GM12874 (cell line): ENCODE measurements at regions not wholly inside any gene's neighbourhood (a gene's known extent, or its start where the extent isn't known, plus 50 kb on each side); places are given as distances from the start of the nearest gene placed in this dataset.

Experiments used
- TF ChIP-seq, protein P1 (sequence below): IDR thresholded peaks from 2 replicates; pipeline ENCODE4 v1.5.1; 2011; ENCODE audit warnings: low read depth, mild to moderate bottlenecking, control low read depth, low read length, moderate library complexity; ENCODE audit not compliant: insufficient read depth

DNA sequence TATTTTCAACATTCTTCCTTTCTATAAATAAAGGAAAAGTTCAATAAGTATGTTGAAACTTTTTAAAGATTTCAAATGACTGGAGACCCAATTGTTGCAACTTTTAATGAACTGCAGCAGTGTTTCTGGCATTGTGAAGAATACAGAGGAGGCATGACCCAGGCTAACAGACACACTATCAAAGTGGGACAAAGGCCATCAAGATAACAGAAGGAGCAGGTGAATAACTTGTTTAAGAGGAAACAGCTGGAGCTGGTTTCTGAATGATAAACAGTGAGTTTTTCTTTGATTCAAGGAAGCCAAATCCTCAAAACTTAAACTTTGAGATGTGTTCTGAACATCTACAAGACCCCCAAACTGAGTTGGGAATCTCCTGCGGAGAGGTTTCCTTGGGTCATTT lies 734.6 kb downstream of the TLR4 start:
- TF ChIP-seq, protein P1, sequence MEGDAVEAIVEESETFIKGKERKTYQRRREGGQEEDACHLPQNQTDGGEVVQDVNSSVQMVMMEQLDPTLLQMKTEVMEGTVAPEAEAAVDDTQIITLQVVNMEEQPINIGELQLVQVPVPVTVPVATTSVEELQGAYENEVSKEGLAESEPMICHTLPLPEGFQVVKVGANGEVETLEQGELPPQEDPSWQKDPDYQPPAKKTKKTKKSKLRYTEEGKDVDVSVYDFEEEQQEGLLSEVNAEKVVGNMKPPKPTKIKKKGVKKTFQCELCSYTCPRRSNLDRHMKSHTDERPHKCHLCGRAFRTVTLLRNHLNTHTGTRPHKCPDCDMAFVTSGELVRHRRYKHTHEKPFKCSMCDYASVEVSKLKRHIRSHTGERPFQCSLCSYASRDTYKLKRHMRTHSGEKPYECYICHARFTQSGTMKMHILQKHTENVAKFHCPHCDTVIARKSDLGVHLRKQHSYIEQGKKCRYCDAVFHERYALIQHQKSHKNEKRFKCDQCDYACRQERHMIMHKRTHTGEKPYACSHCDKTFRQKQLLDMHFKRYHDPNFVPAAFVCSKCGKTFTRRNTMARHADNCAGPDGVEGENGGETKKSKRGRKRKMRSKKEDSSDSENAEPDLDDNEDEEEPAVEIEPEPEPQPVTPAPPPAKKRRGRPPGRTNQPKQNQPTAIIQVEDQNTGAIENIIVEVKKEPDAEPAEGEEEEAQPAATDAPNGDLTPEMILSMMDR = no peak

DNA sequence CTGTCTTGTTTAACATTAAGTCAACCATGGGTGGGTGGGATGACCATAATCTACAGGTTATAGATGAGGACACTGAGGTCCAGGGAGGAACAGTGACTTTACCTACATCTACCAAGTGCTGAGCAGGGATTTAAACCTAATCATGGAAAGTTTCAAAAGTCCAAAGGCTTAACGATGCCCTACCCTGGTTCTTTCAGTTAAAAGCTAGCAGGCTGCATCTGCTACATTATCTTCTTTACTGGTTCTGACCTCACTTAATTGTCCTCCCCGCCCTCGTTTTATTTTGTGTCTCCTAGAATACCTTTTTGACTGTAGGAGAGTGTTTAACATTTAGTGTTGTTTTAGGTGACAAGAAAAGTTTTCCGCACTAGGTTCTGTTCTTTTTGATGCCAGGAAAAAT lies 735.2 kb downstream of the TLR4 start:
- TF ChIP-seq, protein P1 = no peak

DNA sequence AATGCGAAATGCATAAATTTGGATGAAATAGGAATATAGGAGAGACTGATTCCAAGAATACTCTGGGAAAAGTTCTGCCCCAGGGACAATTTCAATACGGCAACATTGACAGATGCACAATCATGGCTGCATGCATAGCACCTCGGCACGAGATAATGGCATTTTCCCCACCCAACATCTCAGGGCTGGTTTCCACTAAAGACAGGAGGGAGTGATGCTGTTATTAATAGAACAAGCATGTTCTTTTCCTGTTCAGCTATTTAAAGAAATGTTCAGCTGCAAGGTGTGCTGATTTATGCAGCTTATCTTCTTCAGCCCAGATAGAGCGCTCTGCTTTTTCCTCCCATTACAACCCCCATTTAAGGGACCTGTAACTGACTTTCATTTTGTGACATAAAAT lies 740.2 kb downstream of the TLR4 start:
- TF ChIP-seq, protein P1 = no peak

DNA sequence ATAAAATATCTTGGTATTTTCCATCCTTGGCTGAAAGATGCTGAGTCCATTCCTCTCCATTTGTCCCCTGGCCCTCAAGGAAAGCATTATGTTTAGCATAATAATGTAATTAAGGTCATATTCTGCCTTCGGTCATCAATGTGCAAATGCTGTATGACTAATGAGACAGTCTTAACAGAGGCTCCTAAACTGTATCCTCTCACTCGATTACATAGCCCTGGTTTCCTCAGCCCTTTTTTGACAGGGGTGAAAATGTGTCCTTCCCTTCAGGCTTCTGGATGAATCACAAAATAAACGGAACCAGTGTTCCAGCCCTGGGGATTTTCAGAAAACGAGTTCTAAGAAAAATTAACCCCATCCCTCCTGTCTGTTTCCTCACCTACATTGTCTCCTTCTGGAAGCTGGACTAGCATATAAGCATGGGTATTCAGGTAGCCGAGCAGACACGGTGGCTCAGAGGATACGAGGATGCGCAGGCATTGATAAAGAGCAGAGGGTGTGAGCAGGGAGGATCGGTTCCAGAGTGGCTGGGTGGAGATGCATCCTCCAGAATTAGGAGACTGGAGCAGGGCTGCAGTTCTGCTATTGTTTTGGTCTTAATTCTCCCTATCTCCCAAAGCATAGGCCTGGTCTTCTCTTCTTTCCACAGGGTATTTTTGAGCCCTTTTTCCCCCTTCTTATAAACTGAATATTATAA lies 742.9 kb downstream of the TLR4 start:
- TF ChIP-seq, protein P1 = no peak

DNA sequence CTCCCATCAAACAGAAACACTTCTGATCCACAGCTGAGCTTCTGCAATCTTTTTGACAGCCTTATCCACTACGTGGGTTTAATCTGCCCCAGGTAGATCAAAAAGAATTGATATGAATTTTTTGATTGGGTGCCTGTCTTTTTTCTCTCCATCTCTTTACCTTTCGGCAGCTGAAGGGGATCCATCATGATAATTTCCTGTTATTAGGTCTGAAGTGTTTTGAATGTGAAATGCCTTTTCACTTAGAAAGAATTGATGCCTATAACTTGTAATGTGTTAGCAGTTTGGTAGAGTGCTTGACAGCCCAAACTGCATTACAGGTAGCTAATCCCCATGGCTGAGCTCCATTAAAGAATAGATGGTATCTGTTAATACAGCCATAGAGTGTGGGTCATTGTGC lies 745.4 kb downstream of the TLR4 start:
- TF ChIP-seq, protein P1 = no peak

DNA sequence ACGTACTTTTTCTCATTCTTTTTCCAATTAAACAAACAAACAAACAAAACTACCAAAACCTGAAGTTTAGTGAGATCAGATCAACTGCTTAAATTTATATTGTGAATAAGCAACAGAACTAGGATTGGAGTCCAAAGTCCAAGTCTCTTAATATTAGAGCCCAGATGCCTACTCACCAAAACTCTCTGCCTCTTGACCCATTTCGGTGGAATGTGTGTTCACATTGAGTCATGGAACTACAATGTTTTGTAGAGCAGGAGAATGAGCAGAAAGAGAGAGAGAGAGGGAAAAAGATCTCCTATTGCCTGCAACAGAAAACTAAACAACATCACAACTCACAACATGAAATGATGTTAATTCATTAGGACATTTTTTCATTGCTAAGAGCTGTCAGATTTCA lies 751.1 kb downstream of the TLR4 start:
- TF ChIP-seq, protein P1 = no peak

DNA sequence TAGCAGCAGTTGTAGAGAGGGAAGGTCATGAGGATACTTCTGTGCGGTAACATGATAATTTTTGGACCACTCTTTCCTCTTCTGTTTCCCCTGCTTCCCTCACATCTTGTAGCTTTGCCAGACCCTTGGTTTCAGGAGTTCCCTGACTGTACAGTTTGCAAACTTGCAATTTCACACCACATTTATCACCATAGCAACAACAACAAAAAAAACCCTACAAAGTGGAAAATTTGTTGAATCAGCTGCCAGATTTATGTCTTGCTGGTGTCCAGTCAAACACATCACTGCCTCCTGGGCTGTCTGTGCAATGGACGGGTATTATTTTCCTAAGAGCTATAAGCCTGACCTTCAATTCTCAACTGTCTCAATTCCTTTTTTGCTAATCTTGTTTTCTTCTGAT lies 751.6 kb downstream of the TLR4 start:
- TF ChIP-seq, protein P1 = no peak
